GM12872 (cell line): ENCODE measurements at regions not wholly inside any gene's neighbourhood (a gene's known extent, or its start where the extent isn't known, plus 50 kb on each side); places are given as distances from the start of the nearest gene placed in this dataset.

Experiments
- CTCF ChIP-seq: IDR thresholded peaks from 3 replicates; pipeline ENCODE4 v1.5.1; 2011; ENCODE audit warnings: low read depth, mild to moderate bottlenecking, low read length, moderate library complexity; ENCODE audit not compliant: insufficient read depth

DNA sequence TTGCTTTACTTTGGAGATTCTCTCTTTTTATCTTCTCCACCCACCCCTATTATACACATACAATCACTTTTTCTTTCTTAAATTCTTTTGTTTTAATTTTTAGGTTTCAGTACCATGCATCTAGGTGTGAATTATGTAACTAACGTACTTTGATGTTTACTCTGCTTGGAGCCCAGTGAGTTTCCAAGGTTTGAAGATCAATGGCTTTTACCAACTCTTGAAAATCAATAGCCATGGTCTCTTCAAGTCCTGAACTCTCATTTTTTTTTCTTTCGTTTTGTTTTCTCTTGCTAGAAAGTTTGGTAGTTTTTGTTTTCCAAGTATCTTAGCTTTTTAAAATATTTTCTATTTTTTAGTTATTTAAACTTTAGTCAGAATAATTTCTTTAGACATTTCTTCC lies 417.2 kb downstream of the ZBBX start:
- TF ChIP-seq CTCF: no peak

DNA sequence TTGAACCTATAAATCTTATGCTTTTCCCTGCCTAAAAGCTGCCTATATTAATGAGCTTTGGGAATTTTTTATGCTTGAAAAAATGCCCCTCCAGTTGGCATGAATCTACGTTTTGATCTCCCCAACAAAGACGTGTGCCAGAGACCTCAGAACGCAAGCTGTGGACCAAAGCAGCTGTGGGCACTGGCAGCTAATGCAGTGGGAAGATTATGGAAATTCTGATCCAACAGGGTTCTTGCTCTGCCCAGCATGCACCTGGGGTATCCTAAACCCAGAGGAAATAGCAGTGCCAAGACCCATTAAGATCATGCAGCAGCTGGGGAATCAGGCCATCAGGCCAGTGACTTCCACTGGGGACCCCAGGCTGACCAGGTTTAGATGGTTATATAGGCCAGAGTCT lies 423.0 kb downstream of the ZBBX start:
- no peak for TF ChIP-seq CTCF

GRCh38 chr3:166955201-166955939 lies 424.7 kb downstream of the ZBBX start:
- TF ChIP-seq CTCF: no peak

DNA sequence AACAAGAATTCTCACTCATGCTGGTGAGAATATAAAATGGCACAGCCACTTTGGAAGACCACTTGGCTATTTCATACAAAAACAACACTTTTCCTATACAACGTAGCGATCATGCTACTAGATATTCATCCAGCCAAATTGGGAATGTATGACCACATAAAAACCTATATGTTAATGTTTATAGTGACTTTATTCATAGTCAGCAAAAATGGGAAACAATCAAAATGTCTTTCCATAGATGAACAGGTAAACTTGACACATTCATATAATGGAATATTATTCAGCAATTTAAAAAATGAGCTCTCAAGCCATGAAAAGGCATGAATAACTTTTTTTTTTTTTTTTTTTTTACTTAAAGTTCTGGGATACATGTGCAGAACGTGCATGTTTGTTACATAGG lies 445.2 kb downstream of the ZBBX start:
- TF ChIP-seq CTCF: no peak

- TF ChIP-seq CTCF: no peak
These were observed 462.7 kb downstream of the ZBBX start for GRCh38 chr3:166917437-166917836.

DNA sequence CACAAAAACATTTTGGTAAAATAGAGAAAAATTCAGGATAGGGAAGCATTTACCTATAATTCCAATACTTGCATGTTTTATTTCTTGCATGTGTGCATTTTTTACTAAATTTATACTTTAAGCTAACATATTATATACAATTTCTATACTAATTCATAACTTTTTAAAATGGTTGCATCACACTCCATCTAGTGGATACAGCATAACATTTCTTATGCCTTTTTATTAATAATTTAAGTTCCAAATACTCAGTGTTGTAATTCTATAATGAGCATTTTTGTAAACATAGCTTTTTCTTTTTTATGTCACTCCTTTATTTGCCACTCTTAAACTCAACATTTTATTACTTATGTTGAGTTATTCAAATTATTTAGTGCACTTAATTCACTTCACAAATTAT lies 477.7 kb downstream of the ZBBX start:
- TF ChIP-seq CTCF: no peak

- TF ChIP-seq CTCF: no peak
These were observed 479.1 kb downstream of the ZBBX start for GRCh38 chr3:166900866-166901577.
